CD14-positive monocyte (primary cell): ENCODE measurements at regions not wholly inside any gene's neighbourhood (a gene's known extent, or its start where the extent isn't known, plus 50 kb on each side); places are given as distances from the start of the nearest gene placed in this dataset.

Experiments used
- DNase-seq, 3 donors: peaks; one replicate each; pipeline ENCODE4 v3.0.0-alpha.2; 2011 to 2022
- H2AFZ ChIP-seq: 2 replicates; pipeline ENCODE4 v1.6.0; 2012; ENCODE audit warnings: mild to moderate bottlenecking, low read depth, low read length, inconsistent platforms; ENCODE audit not compliant: insufficient read depth, poor library complexity, severe bottlenecking
- H3K27ac ChIP-seq, 2 donors: 1 replicate in 1 of 2; 2 replicates in 1 of 2; pipeline ENCODE4 v1.5.1; 2012 to 2013; ENCODE audit warnings: low read length in 2 of 2, control low read depth in 1 of 2, inconsistent platforms in 1 of 2, low read depth in 1 of 2, mild to moderate bottlenecking in 1 of 2
- H3K27me3 ChIP-seq, 2 donors: one replicate each; pipeline versions ENCODE4 v1.6.0 to v1.6.1; 2011 to 2013; ENCODE audit warnings: low read length in 2 of 2; ENCODE audit not compliant: control insufficient read depth in 2 of 2, insufficient read depth in 2 of 2
- H3K36me3 ChIP-seq, 2 donors: replicated peaks in 1 of 2; 1 replicate in 1 of 2; 2 replicates in 1 of 2; pipeline versions ENCODE4 v1.5.1 to v1.6.1; 2012 to 2013; ENCODE audit warnings: low read length in 2 of 2, control low read depth in 1 of 2, inconsistent platforms in 1 of 2, mild to moderate bottlenecking in 1 of 2; ENCODE audit not compliant: insufficient read depth in 2 of 2, control insufficient read depth in 1 of 2
- H3K4me1 ChIP-seq, 2 donors: 1 replicate in 1 of 2; 2 replicates in 1 of 2; pipeline versions ENCODE4 v1.5.1 to v1.6.1; 2012 to 2013; ENCODE audit warnings: low read length in 2 of 2, control low read depth in 1 of 2, inconsistent platforms in 1 of 2, mild to moderate bottlenecking in 1 of 2, moderate library complexity in 1 of 2; ENCODE audit not compliant: insufficient read depth in 2 of 2, control insufficient read depth in 1 of 2
- H3K4me2 ChIP-seq: replicated peaks from 2 replicates; pipeline ENCODE3; 2012; ENCODE audit warnings: low read length, moderate library complexity, mild to moderate bottlenecking; ENCODE audit not compliant: poor library complexity, severe bottlenecking; ENCODE audit errors: extremely low read depth
- H3K4me3 ChIP-seq, 3 experiments: fragments of 200-600 bp in 1 of 3; sonication (generic) in 1 of 3; replicated peaks in 1 of 3; 1 replicate in 2 of 3; 2 replicates in 1 of 3; pipeline ENCODE4 v1.5.1; 2011 to 2013; ENCODE audit warnings: low read length in 3 of 3, mild to moderate bottlenecking in 3 of 3, control low read depth in 2 of 3, low read depth in 2 of 3, inconsistent platforms in 1 of 3, moderate library complexity in 1 of 3
- H3K79me2 ChIP-seq: 2 replicates; pipeline ENCODE4 v1.6.0; 2012; ENCODE audit warnings: mild to moderate bottlenecking, control low read depth, inconsistent platforms, low read length, moderate library complexity; ENCODE audit not compliant: insufficient read depth
- H3K9ac ChIP-seq: 2 replicates; pipeline ENCODE4 v1.6.0; 2017; ENCODE audit warnings: low read length, mild to moderate bottlenecking; ENCODE audit not compliant: insufficient read depth, poor library complexity, severe bottlenecking
- H3K9me3 ChIP-seq, 2 donors: replicated peaks in 1 of 2; 1 replicate in 1 of 2; 2 replicates in 1 of 2; pipeline versions ENCODE4 v1.5.1 to v1.6.1; 2012 to 2013; ENCODE audit warnings: low read length in 2 of 2, control low read depth in 1 of 2; ENCODE audit not compliant: control insufficient read depth in 1 of 2, insufficient read depth in 1 of 2
- H4K20me1 ChIP-seq: 2 replicates; pipeline ENCODE4 v1.6.0; 2012; ENCODE audit warnings: mild to moderate bottlenecking, low read length, control low read depth, moderate library complexity; ENCODE audit not compliant: insufficient read depth
- H3K27ac Mint-ChIP-seq, 7 donors: one replicate each; pipeline ENCODE4 v1.8.0; 2020; ENCODE audit warnings: mild to moderate bottlenecking in 7 of 7, mixed read lengths in 7 of 7, moderate library complexity in 6 of 7, inconsistent platforms in 2 of 7
- H3K27me3 Mint-ChIP-seq, 3 donors: one replicate each; pipeline ENCODE4 v1.8.0; 2021 to 2022; ENCODE audit warnings: low read depth in 3 of 3, mild to moderate bottlenecking in 3 of 3, mixed read lengths in 3 of 3, moderate library complexity in 3 of 3, inconsistent platforms in 1 of 3
- H3K36me3 Mint-ChIP-seq, 2 donors: one replicate each; pipeline ENCODE4 v1.8.0; 2020; ENCODE audit warnings: mixed read lengths in 2 of 2, inconsistent platforms in 1 of 2, mild to moderate bottlenecking in 1 of 2
- H3K4me1 Mint-ChIP-seq: one replicate; pipeline ENCODE4 v1.8.0; 2020; ENCODE audit warnings: mild to moderate bottlenecking, mixed read lengths
- H3K4me3 Mint-ChIP-seq, 2 donors: one replicate each; pipeline ENCODE4 v1.8.0; 2020; ENCODE audit warnings: mild to moderate bottlenecking in 2 of 2, mixed read lengths in 2 of 2, moderate library complexity in 1 of 2
- H3K9me3 Mint-ChIP-seq, 7 donors: one replicate each; pipeline ENCODE4 v1.8.0; 2020 to 2022; ENCODE audit warnings: mixed read lengths in 7 of 7, mild to moderate bottlenecking in 6 of 7, moderate library complexity in 6 of 7, inconsistent platforms in 2 of 7
- WGBS: methylation state at CpG from one replicate; pipeline ENCODE4 v1.1.5; 2013; ENCODE audit warnings: missing lambda C conversion rate; ENCODE audit not compliant: insufficient coverage; 5-methylcytosine and 5-hydroxymethylcytosine counted together
- intact Hi-C, 2 donors: fragments of 100-400 bp; cut with micrococcal nuclease; formaldehyde crosslinking; loops; one replicate each; pipeline versions ENCODE4 v1.15.0 to v1.15.1; 2023
- TF ChIP-seq, protein P1 (sequence below): fragments of 200-600 bp; IDR thresholded peaks from one replicate; pipeline ENCODE4 v1.8.0; 2022; ENCODE audit warnings: antibody characterized with exemption, mild to moderate bottlenecking

DNA sequence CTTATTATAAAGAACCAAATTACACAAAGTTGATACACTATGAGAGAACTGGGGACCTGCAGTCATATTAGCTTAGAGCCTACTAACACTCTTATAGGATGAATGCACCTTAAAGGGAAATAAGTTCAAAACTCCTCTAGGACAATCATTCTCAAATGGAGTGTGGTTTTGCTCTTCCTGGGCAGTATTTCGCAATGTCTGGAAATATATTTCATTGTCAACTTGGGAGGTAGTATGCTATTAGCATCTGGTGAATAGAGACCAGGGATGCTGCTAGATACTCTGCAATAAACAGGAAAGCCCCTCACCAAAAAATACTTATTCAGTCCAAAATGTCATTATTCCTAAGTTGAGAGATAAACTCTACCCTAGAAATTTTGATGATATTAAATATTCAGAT is 451.4 kb upstream of the ARPP21 start:
- Histone ChIP-seq H3K36me3 (no peaks in the 10 kb centered on the region), H2AFZ (no peak overlapping the region), H3K27me3 (no peaks in the 10 kb centered on the region), H3K79me2 (no peaks in the 10 kb centered on the region), H3K4me2 (no peak overlapping the region), H3K9me3 (peaks cover 0 to 6% of the 10 kb centered on the region in 2 donors), H3K9ac (no peak overlapping the region), H3K27ac (no peak overlapping the region), H4K20me1 (no peaks in the 10 kb centered on the region), H3K4me1 (no peaks in the 10 kb centered on the region), H3K4me3 (no peak overlapping the region)
- no CpG with 5 or more reads among the region's 1 CpG for WGBS
- peaks cover 4 to 10% (median 8%) of the 10 kb centered on the region in 7 donors for H3K9me3 Mint-ChIP-seq
- no peaks in the 10 kb centered on the region for H3K27me3 Mint-ChIP-seq
- no peaks in the 10 kb centered on the region for H3K4me1 Mint-ChIP-seq
- no peak overlapping the region for H3K4me3 Mint-ChIP-seq
- H3K36me3 Mint-ChIP-seq: no peaks in the 10 kb centered on the region
- intact Hi-C loops: no loop called here
- no peak overlapping the region for H3K27ac Mint-ChIP-seq
- DNase-seq: no peak
- TF ChIP-seq, protein P1, sequence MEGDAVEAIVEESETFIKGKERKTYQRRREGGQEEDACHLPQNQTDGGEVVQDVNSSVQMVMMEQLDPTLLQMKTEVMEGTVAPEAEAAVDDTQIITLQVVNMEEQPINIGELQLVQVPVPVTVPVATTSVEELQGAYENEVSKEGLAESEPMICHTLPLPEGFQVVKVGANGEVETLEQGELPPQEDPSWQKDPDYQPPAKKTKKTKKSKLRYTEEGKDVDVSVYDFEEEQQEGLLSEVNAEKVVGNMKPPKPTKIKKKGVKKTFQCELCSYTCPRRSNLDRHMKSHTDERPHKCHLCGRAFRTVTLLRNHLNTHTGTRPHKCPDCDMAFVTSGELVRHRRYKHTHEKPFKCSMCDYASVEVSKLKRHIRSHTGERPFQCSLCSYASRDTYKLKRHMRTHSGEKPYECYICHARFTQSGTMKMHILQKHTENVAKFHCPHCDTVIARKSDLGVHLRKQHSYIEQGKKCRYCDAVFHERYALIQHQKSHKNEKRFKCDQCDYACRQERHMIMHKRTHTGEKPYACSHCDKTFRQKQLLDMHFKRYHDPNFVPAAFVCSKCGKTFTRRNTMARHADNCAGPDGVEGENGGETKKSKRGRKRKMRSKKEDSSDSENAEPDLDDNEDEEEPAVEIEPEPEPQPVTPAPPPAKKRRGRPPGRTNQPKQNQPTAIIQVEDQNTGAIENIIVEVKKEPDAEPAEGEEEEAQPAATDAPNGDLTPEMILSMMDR: no peak

DNA sequence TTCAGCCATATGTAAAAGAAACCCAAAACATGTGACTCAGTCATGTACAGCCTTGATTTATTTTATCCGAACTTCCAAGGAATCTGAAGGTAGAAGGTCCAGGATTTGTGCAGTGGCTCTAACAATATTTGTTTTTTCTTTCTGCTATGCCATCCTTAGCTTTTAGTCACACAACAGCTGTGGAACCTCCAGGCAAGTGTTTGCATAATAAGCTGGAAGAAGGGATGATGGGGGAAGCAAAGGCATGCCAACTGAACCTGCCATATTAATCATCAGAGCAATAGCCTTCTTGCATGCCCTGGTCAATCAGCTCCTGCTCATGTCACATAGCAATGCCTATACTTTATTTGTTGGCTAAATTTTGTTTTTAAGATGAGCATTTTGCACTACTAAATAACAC is 444.7 kb upstream of the ARPP21 start:
- Mint-ChIP-seq H3K27me3 (no peaks in the 10 kb centered on the region), H3K4me3 (no peak overlapping the region), H3K9me3 (peaks cover 0 to 5% (median 3%) of the 10 kb centered on the region in 7 donors), H3K27ac (no peak overlapping the region), H3K36me3 (no peaks in the 10 kb centered on the region), H3K4me1 (no peaks in the 10 kb centered on the region)
- Histone ChIP-seq H4K20me1 (no peaks in the 10 kb centered on the region), H3K27me3 (no peaks in the 10 kb centered on the region), H3K4me2 (no peak overlapping the region), H3K4me3 (no peak overlapping the region), H3K9me3 (no peaks in the 10 kb centered on the region), H3K36me3 (no peaks in the 10 kb centered on the region), H3K27ac (no peak overlapping the region), H3K79me2 (no peaks in the 10 kb centered on the region), H3K4me1 (no peaks in the 10 kb centered on the region), H3K9ac (no peak overlapping the region), H2AFZ (no peak overlapping the region)
- WGBS: no CpG with 5 or more reads among the region's 1 CpG
- TF ChIP-seq, protein P1: no peak
- intact Hi-C loops: no loop called here
- no peak for DNase-seq
